ENCODE measurements at regions not wholly inside any gene's neighbourhood (a gene's known extent, or its start where the extent isn't known, plus 50 kb on each side); places are given as distances from the start of the nearest gene placed in this dataset.

DNA sequence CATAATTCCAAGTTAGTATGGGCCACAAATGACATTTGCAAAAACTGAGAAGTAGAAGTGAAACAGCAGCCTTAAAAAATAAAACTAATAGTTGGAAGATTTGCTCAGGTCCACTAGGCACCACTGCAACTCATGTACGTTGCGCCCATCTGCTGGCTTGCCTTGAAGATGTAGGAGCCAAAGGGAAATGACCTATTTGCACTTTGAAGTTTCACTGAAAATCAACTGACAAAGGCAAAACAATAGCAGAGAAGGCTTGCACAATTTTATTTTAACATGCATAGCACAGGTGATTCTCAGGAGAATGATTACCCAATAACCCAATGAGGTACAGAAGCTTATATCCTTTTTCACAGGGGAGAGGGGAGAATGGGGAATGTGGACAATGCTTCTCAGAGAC is 170.1 kb upstream of the USP25 start:
- Histone ChIP-seq H2BK20ac (ENCODE audit: low read depth, low read length, poor library complexity, severe bottlenecking) (no peak overlapping the region), H3K23ac (ENCODE audit: insufficient read length, low read depth, low read length) (no peak overlapping the region), H3K4me1 (ENCODE audit: insufficient read depth, low read length) (peaks cover 11% of the 10 kb centered on the region; the same call in 1 of the 2 replicates), H2BK5ac (ENCODE audit: insufficient read length, low read length) (no peak overlapping the region), H3K79me2 (ENCODE audit: insufficient read depth, low read length) (no peaks in the 10 kb centered on the region), H3K4ac (ENCODE audit: low read depth, low read length) (no peak overlapping the region), H3K56ac (ENCODE audit: insufficient read length, low read depth, low read length) (no peak overlapping the region), H4K5ac (ENCODE audit: insufficient read length, low read depth, low read length) (no peak overlapping the region), H3K27ac (ENCODE audit: insufficient read length, low read depth, low read length) (no peak overlapping the region), H3K14ac (ENCODE audit: insufficient read depth, low read length) (no peak overlapping the region), H3K18ac (ENCODE audit: insufficient read length, low read depth, low read length) (no peak overlapping the region), H3K9me3 (ENCODE audit: control insufficient read depth, low read depth, low read length) (no peaks in the 10 kb centered on the region), H3K4me2 (ENCODE audit: insufficient read depth, insufficient read length, low read length) (no peak overlapping the region), H4K91ac (ENCODE audit: insufficient read length, low read depth, low read length) (no peak overlapping the region), H3K23me2 (ENCODE audit: insufficient read length, low read depth, low read length, poor library complexity, severe bottlenecking) (no peaks in the 10 kb centered on the region), H2BK15ac (ENCODE audit: low read depth, low read length) (no peak overlapping the region), H2BK12ac (ENCODE audit: insufficient read length, low read depth, low read length) (no peak overlapping the region), H3K27me3 (ENCODE audit: insufficient read depth, low read length) (no peaks in the 10 kb centered on the region), H2AFZ (ENCODE audit: low read length) (no peak overlapping the region), H4K8ac (replicated peaks; ENCODE audit: insufficient read length, low read depth, low read length) (no peak overlapping the region), H3T11ph (ENCODE audit: low read length) (no peak overlapping the region), H3K79me1 (ENCODE audit: insufficient read depth, low read depth, low read length, poor library complexity, severe bottlenecking) (no peaks in the 10 kb centered on the region), H2AK5ac (ENCODE audit: insufficient read length, low read length) (no peak overlapping the region), H3K9ac (ENCODE audit: extremely low read depth, insufficient read length, low read length) (no peak overlapping the region), H4K20me1 (ENCODE audit: control insufficient read depth, insufficient read depth, insufficient read length) (no peaks in the 10 kb centered on the region), H2BK120ac (ENCODE audit: low read depth, low read length, poor library complexity, severe bottlenecking) (no peak overlapping the region)
- TF ChIP-seq, protein P1, sequence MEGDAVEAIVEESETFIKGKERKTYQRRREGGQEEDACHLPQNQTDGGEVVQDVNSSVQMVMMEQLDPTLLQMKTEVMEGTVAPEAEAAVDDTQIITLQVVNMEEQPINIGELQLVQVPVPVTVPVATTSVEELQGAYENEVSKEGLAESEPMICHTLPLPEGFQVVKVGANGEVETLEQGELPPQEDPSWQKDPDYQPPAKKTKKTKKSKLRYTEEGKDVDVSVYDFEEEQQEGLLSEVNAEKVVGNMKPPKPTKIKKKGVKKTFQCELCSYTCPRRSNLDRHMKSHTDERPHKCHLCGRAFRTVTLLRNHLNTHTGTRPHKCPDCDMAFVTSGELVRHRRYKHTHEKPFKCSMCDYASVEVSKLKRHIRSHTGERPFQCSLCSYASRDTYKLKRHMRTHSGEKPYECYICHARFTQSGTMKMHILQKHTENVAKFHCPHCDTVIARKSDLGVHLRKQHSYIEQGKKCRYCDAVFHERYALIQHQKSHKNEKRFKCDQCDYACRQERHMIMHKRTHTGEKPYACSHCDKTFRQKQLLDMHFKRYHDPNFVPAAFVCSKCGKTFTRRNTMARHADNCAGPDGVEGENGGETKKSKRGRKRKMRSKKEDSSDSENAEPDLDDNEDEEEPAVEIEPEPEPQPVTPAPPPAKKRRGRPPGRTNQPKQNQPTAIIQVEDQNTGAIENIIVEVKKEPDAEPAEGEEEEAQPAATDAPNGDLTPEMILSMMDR (conservative IDR thresholded peaks at IDR 0.05) = no peak
- H3K27me3 Mint-ChIP-seq (ENCODE audit: low read depth) = no peaks in the 10 kb centered on the region
- no CpG with 5 or more reads among the region's 2 CpGs for WGBS (ENCODE audit: extremely low coverage, insufficient read length, low lambda C conversion rate)
- no peak for DNase-seq
- H3K4me3 Mint-ChIP-seq = no peak overlapping the region
- H3K27ac Mint-ChIP-seq = peak overlapping the region in 1 of 3 experiments; percentile 32; a peak in 2 of 7 replicates
- peaks cover 0 to 20% (median 4%) of the 10 kb centered on the region in 3 experiments; a peak in 3 of 7 replicates for H3K36me3 Mint-ChIP-seq (ENCODE audit: insufficient read depth in 1 of 3, low read depth in 3 of 3)
- peaks cover 8 to 12% of the 10 kb centered on the region in 2 experiments for H3K9me3 Mint-ChIP-seq
- peaks cover 21 to 25% of the 10 kb centered on the region in 2 experiments for H3K4me1 Mint-ChIP-seq
